IMR-90 (cell line): ENCODE measurements at regions not wholly inside any gene's neighbourhood (a gene's known extent, or its start where the extent isn't known, plus 50 kb on each side); places are given as distances from the start of the nearest gene placed in this dataset.

Experiments
- ATAC-seq: fragments of 200-7000 bp; cut with Tn5 transposase; 2 replicates; pipeline ENCODE4 v1.9.1; 2020; ENCODE audit warnings: low read depth, mild to moderate bottlenecking, moderate library complexity
- BruUV-seq: library from RNA; stranded (reverse); fragments of 400-500 nt; replicated peaks from 2 replicates; lab custom pipeline; 2021; lab: Mats Ljungman, UMichigan
- CTCF ChIA-PET: fragments of 300-600 bp; formaldehyde crosslinking; extraction: SDS; loops from one replicate; lab custom pipeline; 2021; ENCODE audit warnings: antibody characterized with exemption; lab: Yijun Ruan, JAX
- POLR2A ChIA-PET: fragments of 300-600 bp; sonication (Branson Sonifier 250); formaldehyde crosslinking; loops from one replicate; lab custom pipeline; 2022; ENCODE audit warnings: antibody characterized with exemption; ENCODE audit not compliant: unreplicated experiment; lab: Charles Lee
- DNase-seq: peaks from one replicate; pipeline ENCODE4 v3.0.0; 2013
- H2AFZ ChIP-seq: replicated peaks from 2 replicates; pipeline ENCODE3; 2013; ENCODE audit warnings: low read length, mild to moderate bottlenecking; ENCODE audit not compliant: poor library complexity
- H2AK5ac ChIP-seq: 2 replicates; pipeline ENCODE4 v1.6.1; 2013; ENCODE audit warnings: low read depth, low read length, inconsistent platforms
- H2AK9ac ChIP-seq: replicated peaks from 2 replicates; pipeline ENCODE3; 2013; ENCODE audit warnings: mild to moderate bottlenecking, low read depth, low read length, moderate library complexity; ENCODE audit not compliant: poor library complexity
- H2BK120ac ChIP-seq: 2 replicates; pipeline ENCODE4 v1.6.1; 2013; ENCODE audit warnings: low read depth, low read length, inconsistent platforms
- H2BK15ac ChIP-seq: 3 replicates; pipeline ENCODE4 v1.6.1; 2013; ENCODE audit warnings: low read depth, low read length, inconsistent platforms
- H2BK20ac ChIP-seq: 2 replicates; pipeline ENCODE4 v1.6.1; 2013; ENCODE audit warnings: low read depth, mild to moderate bottlenecking, inconsistent platforms, low read length, moderate library complexity
- H2BK5ac ChIP-seq: 2 replicates; pipeline ENCODE4 v1.6.1; 2013; ENCODE audit warnings: mild to moderate bottlenecking, low read depth, low read length, inconsistent platforms; ENCODE audit not compliant: poor library complexity, severe bottlenecking
- H3K14ac ChIP-seq: replicated peaks from 2 replicates; pipeline ENCODE4 v1.6.1; 2013; ENCODE audit warnings: low read depth, low read length, inconsistent platforms
- H3K18ac ChIP-seq: 2 replicates; pipeline ENCODE4 v1.6.1; 2013; ENCODE audit warnings: low read depth, low read length, control low read depth
- H3K23ac ChIP-seq: 2 replicates; pipeline ENCODE4 v1.6.1; 2013; ENCODE audit warnings: low read depth, low read length, inconsistent platforms
- H3K27ac ChIP-seq: 2 replicates; pipeline ENCODE4 v1.5.1; 2013; ENCODE audit warnings: mild to moderate bottlenecking, control low read depth, low read length; ENCODE audit not compliant: insufficient read depth
- H3K27me3 ChIP-seq: 2 replicates; pipeline ENCODE4 v1.6.1; 2013; ENCODE audit warnings: low read length; ENCODE audit not compliant: control insufficient read depth, insufficient read depth
- H3K36me3 ChIP-seq: 2 replicates; pipeline ENCODE4 v1.6.1; 2013; ENCODE audit warnings: low read length, mixed read lengths; ENCODE audit not compliant: control insufficient read depth, insufficient read depth
- H3K4ac ChIP-seq: 2 replicates; pipeline ENCODE4 v1.6.1; 2013; ENCODE audit warnings: low read depth, low read length, inconsistent platforms
- H3K4me1 ChIP-seq: 2 replicates; pipeline ENCODE4 v1.6.1; 2013; ENCODE audit warnings: low read length, mixed read lengths; ENCODE audit not compliant: control insufficient read depth, insufficient read depth
- H3K4me2 ChIP-seq: 2 replicates; pipeline ENCODE4 v1.6.1; 2013; ENCODE audit warnings: low read depth, mild to moderate bottlenecking, control low read depth, low read length, moderate library complexity
- H3K4me3 ChIP-seq: 2 replicates; pipeline ENCODE4 v1.5.1; 2013; ENCODE audit warnings: low read depth, mild to moderate bottlenecking, control low read depth, low read length, moderate library complexity; ENCODE audit not compliant: insufficient read depth
- H3K56ac ChIP-seq: 2 replicates; pipeline ENCODE4 v1.6.1; 2013; ENCODE audit warnings: low read length, inconsistent platforms; ENCODE audit not compliant: insufficient read depth; ENCODE audit errors: extremely low read depth
- H3K79me1 ChIP-seq, 2 experiments: 2 replicates each; pipeline ENCODE4 v1.6.1; 2013; ENCODE audit warnings: low read length in 2 of 2, inconsistent platforms in 1 of 2, low read depth in 1 of 2
- H3K9ac ChIP-seq: 2 replicates; pipeline ENCODE4 v1.6.1; 2013; ENCODE audit warnings: low read depth, low read length, control low read depth
- H3K9me1 ChIP-seq: 2 replicates; pipeline ENCODE4 v1.6.1; 2013; ENCODE audit warnings: low read length, inconsistent platforms; ENCODE audit not compliant: insufficient read depth
- H3K9me3 ChIP-seq: 2 replicates; pipeline ENCODE4 v1.6.1; 2013; ENCODE audit warnings: low read length; ENCODE audit not compliant: control insufficient read depth, insufficient read depth
- H4K20me1 ChIP-seq: 2 replicates; pipeline ENCODE4 v1.6.1; 2013; ENCODE audit warnings: low read length, inconsistent platforms; ENCODE audit not compliant: insufficient read depth
- H4K5ac ChIP-seq: 2 replicates; pipeline ENCODE4 v1.6.1; 2013; ENCODE audit warnings: mild to moderate bottlenecking, low read depth, low read length, control low read depth
- H4K8ac ChIP-seq, 2 experiments: 2 replicates each; pipeline ENCODE4 v1.6.1; 2013; ENCODE audit warnings: low read depth in 2 of 2, low read length in 2 of 2, control low read depth in 1 of 2, inconsistent platforms in 1 of 2
- H4K91ac ChIP-seq: 2 replicates; pipeline ENCODE4 v1.6.1; 2013; ENCODE audit warnings: low read depth, low read length, inconsistent platforms; ENCODE audit not compliant: insufficient read depth
- CEBPB ChIP-seq: IDR thresholded peaks from 2 replicates; pipeline ENCODE4 v1.6.1; 2012; ENCODE audit warnings: low read depth, low read length, improper control_type of control experiment
- CHD1 ChIP-seq: IDR thresholded peaks from 2 replicates; pipeline ENCODE4 v1.6.1; 2012; ENCODE audit warnings: low read depth, low read length, improper control_type of control experiment
- CTCF ChIP-seq: conservative IDR thresholded peaks from 2 replicates; pipeline ENCODE4 v1.5.1; 2012; ENCODE audit warnings: mild to moderate bottlenecking, low read depth, low read length, improper control_type of control experiment
- FOS ChIP-seq: fragments of 150-350 bp; IDR thresholded peaks from 2 replicates; pipeline ENCODE4 v1.6.1; 2016; ENCODE audit warnings: low read depth, low read length
- MAFK ChIP-seq: IDR thresholded peaks from 2 replicates; pipeline ENCODE4 v1.6.1; 2012; ENCODE audit warnings: low read depth, low read length, improper control_type of control experiment
- MAZ ChIP-seq: IDR thresholded peaks from 2 replicates; pipeline ENCODE4 v1.6.1; 2012; ENCODE audit warnings: low read depth, mild to moderate bottlenecking, low read length, improper control_type of control experiment, moderate library complexity, borderline replicate concordance
- MXI1 ChIP-seq: IDR thresholded peaks from 2 replicates; pipeline ENCODE4 v1.6.1; 2012; ENCODE audit warnings: low read depth, mild to moderate bottlenecking, low read length, moderate library complexity, borderline replicate concordance
- NFE2L2 ChIP-seq: fragments of 150-350 bp; IDR thresholded peaks from 2 replicates; pipeline ENCODE4 v1.6.1; 2016; ENCODE audit warnings: low read depth, mild to moderate bottlenecking, low read length
- POLR2A ChIP-seq: IDR thresholded peaks from 2 replicates; pipeline ENCODE4 v1.6.1; 2012; ENCODE audit warnings: mild to moderate bottlenecking, low read depth, low read length
- RAD21 ChIP-seq: IDR thresholded peaks from 2 replicates; pipeline ENCODE4 v1.6.1; 2012; ENCODE audit warnings: low read length, improper control_type of control experiment
- RCOR1 ChIP-seq: IDR thresholded peaks from 2 replicates; pipeline ENCODE4 v1.6.1; 2012; ENCODE audit warnings: mild to moderate bottlenecking, low read length, improper control_type of control experiment; ENCODE audit not compliant: insufficient replicate concordance
- RFX5 ChIP-seq: IDR thresholded peaks from 2 replicates; pipeline ENCODE4 v1.8.0; 2012; ENCODE audit warnings: low read depth, mild to moderate bottlenecking, low read length, moderate library complexity
- dilution Hi-C: fragments of 300-500 bp; cut with HindIII; formaldehyde crosslinking; loops from one replicate; pipeline ENCODE4 v1.14.3; 2018; ENCODE audit warnings: low sequenced_read_pairs; ENCODE audit not compliant: unreplicated experiment
- in situ Hi-C: fragments of 300-500 bp; cut with MboI; formaldehyde crosslinking; loops from 3 replicates; pipeline ENCODE4 v1.14.3; 2019; ENCODE audit warnings: low sequenced_read_pairs, inconsistent platforms, mixed read lengths
- intact Hi-C: fragments of 100-400 bp; cut with micrococcal nuclease; formaldehyde crosslinking; loops from 2 replicates; pipeline ENCODE4 v1.10.0; 2022

DNA sequence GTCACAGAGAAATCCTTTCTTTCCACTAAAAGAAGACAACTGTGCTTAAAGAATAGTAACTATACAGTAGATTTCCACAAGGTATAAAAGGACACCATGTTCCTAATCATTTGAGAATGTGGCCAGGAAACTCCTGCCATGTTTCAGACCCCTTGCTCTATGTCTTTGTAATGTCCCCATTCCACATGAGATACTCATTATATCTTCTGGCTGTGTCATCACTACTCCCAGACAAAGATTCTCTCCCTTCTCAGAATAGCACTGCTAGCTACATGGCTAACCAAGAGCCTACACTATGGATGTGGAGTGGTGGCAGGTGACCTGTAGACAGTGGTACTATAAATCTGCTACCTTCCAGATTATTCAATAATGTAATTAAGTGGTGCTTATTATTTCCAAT lies 218.1 kb upstream of the MCHR2 start:
- in situ Hi-C loops: no loop called here

More for the DNA sequence above, 218.1 kb upstream of the MCHR2 start:
- no peak overlapping the region for H3K4ac ChIP-seq
- H3K79me1 ChIP-seq: no peaks in the 10 kb centered on the region
- no TSS peak for BruUV-seq
- H3K36me3 ChIP-seq: no peaks in the 10 kb centered on the region
- H3K27me3 ChIP-seq: no peaks in the 10 kb centered on the region
- H2AFZ ChIP-seq: no peak overlapping the region
- ChIA-PET CTCF (interaction anchor here (0.5 kb wide), 1 partner anchor 36 kb away, joined by 3 read pairs; no protein-coding TSS in a partner anchor), POLR2A (no interaction called here)
- no peak for DNase-seq
- no peak overlapping the region for H3K4me2 ChIP-seq
- H3K56ac ChIP-seq: no peak overlapping the region
- H3K4me1 ChIP-seq: peaks cover 4% of the 10 kb centered on the region
- H3K18ac ChIP-seq: peak overlapping the region; percentile 16; the same call in 1 of the 2 replicates
- H3K9ac ChIP-seq: no peak overlapping the region
- no peak overlapping the region for H3K27ac ChIP-seq
- no peak overlapping the region for H2BK5ac ChIP-seq
- peak overlapping the region; percentile 59 for H2BK20ac ChIP-seq
- no peak overlapping the region for H4K8ac ChIP-seq
- H3K4me3 ChIP-seq: no peak overlapping the region
- H4K5ac ChIP-seq: no peak overlapping the region
- TF ChIP-seq CEBPB: no peak
- no peak for TF ChIP-seq RAD21
- no peak for TF ChIP-seq MAFK
- TF ChIP-seq RFX5: no peak
- no peak for TF ChIP-seq MXI1
- no peak for TF ChIP-seq FOS
- TF ChIP-seq POLR2A: no peak
- no peak for TF ChIP-seq MAZ
- TF ChIP-seq NFE2L2: no peak
- TF ChIP-seq RCOR1: no peak
- TF ChIP-seq CHD1: no peak
- no peak for TF ChIP-seq CTCF
- no peak overlapping the region for H3K14ac ChIP-seq
- no peaks in the 10 kb centered on the region for H4K20me1 ChIP-seq
- H3K9me1 ChIP-seq: no peaks in the 10 kb centered on the region
- intact Hi-C loops: no loop called here
- H2AK5ac ChIP-seq: no peak overlapping the region; the same call in 1 of the 2 replicates
- peak overlapping the region; percentile 89; the same call in 1 of the 3 replicates for H2BK15ac ChIP-seq
- no peak overlapping the region for H3K23ac ChIP-seq
- ATAC-seq: no peak
- H3K9me3 ChIP-seq: no peaks in the 10 kb centered on the region
- dilution Hi-C loops: no loop called here
- no peak overlapping the region for H4K91ac ChIP-seq
- peak overlapping the region; percentile 55; the same call in 1 of the 2 replicates for H2BK120ac ChIP-seq
- no peak overlapping the region for H2AK9ac ChIP-seq
